ENCODE measurements at regions not wholly inside any gene's neighbourhood (a gene's known extent, or its start where the extent isn't known, plus 50 kb on each side); places are given as distances from the start of the nearest gene placed in this dataset.

GRCh38 chr7:28360739-28361138 is 51.6 kb upstream of the CREB5 start:
- TF ChIP-seq MYC (IDR thresholded peaks at IDR 0.05; ENCODE audit: borderline replicate concordance, low read length) (no peak), CTCF (IDR thresholded peaks at IDR 0.05) (no peak), NR3C1 (IDR thresholded peaks at IDR 0.05) (no peak), ESRRA (IDR thresholded peaks at IDR 0.05; ENCODE audit: borderline replicate concordance, low read length) (no peak), NFE2L2 (conservative IDR thresholded peaks at IDR 0.05; ENCODE audit: low read length) (no peak), MAZ (IDR thresholded peaks at IDR 0.05; ENCODE audit: borderline replicate concordance, low read depth, low read length) (no peak), REST (IDR thresholded peaks at IDR 0.05) (no peak), NPAS2 (CRISPR knock-in tag; IDR thresholded peaks at IDR 0.05; ENCODE audit: borderline replicate concordance) (no peak), KDM1A (IDR thresholded peaks at IDR 0.05; ENCODE audit: low read depth) (no peak), RAD21 (conservative IDR thresholded peaks at IDR 0.05 in 1 of 2, IDR thresholded peaks at IDR 0.05 in 1 of 2) (no peak; a peak in 1 of 5 replicates), POLR2A (IDR thresholded peaks at IDR 0.05; ENCODE audit: low read length) (no peak)

All from A549 (cell line).